Activated T-cell treated with anti-CD3 and anti-CD28 coated beads, Interleukin-2, amount 50 U/mL, for 4 hours (primary cell): ENCODE measurements at regions not wholly inside any gene's neighbourhood (a gene's known extent, or its start where the extent isn't known, plus 50 kb on each side); places are given as distances from the start of the nearest gene placed in this dataset.

ENCODE experiments used
- ATAC-seq, 2 donors: fragments of 200-7000 bp; cut with Tn5 transposase; one replicate each; pipeline ENCODE4 v1.10.0; 2021
- DNase-seq: peaks from one replicate; pipeline ENCODE4 v3.0.0-alpha.2; 2020
- H3K27me3 Mint-ChIP-seq: one replicate; pipeline ENCODE4 v1.8.0; 2021; ENCODE audit warnings: low read depth, mixed read lengths
- H3K36me3 Mint-ChIP-seq: one replicate; pipeline ENCODE4 v1.8.0; 2022; ENCODE audit warnings: mixed read lengths; ENCODE audit not compliant: insufficient read depth
- H3K4me1 Mint-ChIP-seq: one replicate; pipeline ENCODE4 v1.8.0; 2021; ENCODE audit warnings: low read depth, mixed read lengths
- H3K4me3 Mint-ChIP-seq: one replicate; pipeline ENCODE4 v1.8.0; 2021; ENCODE audit warnings: mild to moderate bottlenecking, moderate library complexity, mixed read lengths
- H3K9me3 Mint-ChIP-seq: one replicate; pipeline ENCODE4 v1.8.0; 2021; ENCODE audit warnings: mixed read lengths

DNA sequence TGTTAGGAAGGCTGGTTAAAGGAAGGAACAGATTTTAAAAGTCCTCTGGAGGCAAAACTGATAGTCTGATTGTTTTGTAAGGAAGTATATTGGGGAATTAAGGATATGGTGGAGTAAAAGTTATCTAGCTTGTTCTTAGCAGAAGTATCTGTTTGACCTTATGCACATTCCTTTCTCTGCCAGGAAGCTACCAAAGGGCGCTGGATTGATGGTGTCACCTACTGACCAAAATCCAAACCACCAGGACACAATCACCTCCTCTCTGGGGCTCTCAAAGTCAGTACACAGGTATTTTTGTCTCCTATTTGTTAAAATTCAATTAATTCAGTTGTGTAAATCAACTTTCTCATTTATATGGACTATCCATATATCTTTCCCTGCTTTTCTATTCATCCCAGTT lies 484.5 kb downstream of the NUP35 start:
- no peaks in the 10 kb centered on the region for H3K4me1 Mint-ChIP-seq
- no peak overlapping the region for H3K4me3 Mint-ChIP-seq
- no peak for DNase-seq
- H3K36me3 Mint-ChIP-seq: no peaks in the 10 kb centered on the region
- no peak for ATAC-seq
- peaks cover 5% of the 10 kb centered on the region for H3K9me3 Mint-ChIP-seq
- no peaks in the 10 kb centered on the region for H3K27me3 Mint-ChIP-seq

DNA sequence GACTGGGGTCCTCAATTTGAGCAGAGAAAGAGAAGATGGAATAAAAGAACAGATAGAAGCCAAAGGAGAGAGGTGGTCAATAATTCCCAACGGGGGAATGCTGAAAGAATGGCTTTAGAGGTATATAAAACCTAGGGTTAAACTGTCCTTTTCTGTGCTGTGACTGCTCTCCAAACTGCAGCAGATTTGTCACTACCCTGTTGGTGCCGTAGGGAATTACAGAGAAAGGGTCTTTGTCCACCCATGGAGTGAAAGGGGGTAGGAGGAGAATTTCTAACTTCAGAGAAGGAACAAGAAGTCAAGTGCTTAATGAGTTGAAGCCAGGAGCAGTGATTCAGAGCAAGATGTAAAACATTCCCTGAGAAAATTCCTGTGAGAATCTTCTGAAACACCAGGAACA lies 486.5 kb downstream of the NUP35 start:
- Mint-ChIP-seq H3K36me3 (no peaks in the 10 kb centered on the region), H3K9me3 (peaks cover 5% of the 10 kb centered on the region), H3K4me1 (no peaks in the 10 kb centered on the region), H3K4me3 (no peak overlapping the region), H3K27me3 (no peaks in the 10 kb centered on the region)
- ATAC-seq: no peak
- DNase-seq: no peak

DNA sequence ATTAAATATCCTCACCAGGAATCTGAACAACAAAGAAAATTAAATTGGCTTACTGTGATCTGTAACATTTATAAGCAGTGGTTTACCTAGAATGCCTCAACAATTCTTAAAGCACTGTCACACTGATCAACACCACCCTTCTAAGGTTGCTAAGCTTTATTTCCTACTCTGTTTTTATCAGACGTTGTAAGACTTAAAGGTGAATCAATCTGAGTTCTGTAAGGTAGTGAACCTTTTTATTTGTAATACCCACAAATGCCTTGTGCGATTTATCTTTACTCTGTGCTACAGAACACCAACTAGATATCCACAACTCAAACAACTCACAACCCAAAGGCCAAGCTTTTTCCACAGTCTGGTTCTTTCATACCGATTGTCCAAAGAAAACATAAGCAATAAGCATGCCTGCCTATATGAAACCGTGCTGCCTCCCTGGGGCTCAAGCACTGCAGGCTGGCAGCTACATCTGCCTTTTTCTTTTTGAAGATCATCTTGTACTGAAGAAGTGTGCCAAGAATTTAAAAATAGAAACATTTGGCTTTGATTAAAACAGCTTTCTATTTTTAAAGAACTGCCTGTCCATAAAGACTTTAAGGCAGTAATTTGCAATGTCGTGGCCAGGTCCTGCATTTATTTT lies 490.7 kb downstream of the NUP35 start:
- Mint-ChIP-seq H3K36me3 (no peaks in the 10 kb centered on the region), H3K27me3 (no peaks in the 10 kb centered on the region)

DNA sequence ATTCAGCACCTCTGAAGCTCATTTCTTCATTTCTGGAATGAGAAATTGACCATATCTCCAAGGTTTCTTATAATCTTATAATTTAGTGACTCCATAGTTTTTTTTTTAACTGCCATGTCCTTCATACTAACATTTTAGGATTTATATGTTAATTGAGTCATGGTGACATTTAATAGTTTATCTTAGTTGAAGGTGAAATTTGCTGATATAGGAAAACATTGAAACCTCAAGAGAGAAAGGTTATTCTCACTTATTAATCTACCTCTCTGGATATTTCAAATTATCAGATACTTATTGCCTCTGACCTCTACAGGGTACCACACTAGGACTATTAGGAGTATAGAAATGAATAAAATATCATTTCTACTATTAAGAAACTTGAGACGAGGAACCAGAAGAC lies 499.0 kb downstream of the NUP35 start:
- H3K4me1 Mint-ChIP-seq: no peaks in the 10 kb centered on the region
- H3K9me3 Mint-ChIP-seq: peaks cover 14% of the 10 kb centered on the region
- H3K36me3 Mint-ChIP-seq: no peaks in the 10 kb centered on the region
- no peaks in the 10 kb centered on the region for H3K27me3 Mint-ChIP-seq
- ATAC-seq (no peak), DNase-seq (no peak)
- H3K4me3 Mint-ChIP-seq: no peak overlapping the region

More for the DNA sequence above, 490.7 kb downstream of the NUP35 start:
- DNase-seq (no peak), ATAC-seq (no peak)
- H3K9me3 Mint-ChIP-seq: peaks cover 21% of the 10 kb centered on the region
- H3K4me1 Mint-ChIP-seq: no peaks in the 10 kb centered on the region
- no peak overlapping the region for H3K4me3 Mint-ChIP-seq

DNA sequence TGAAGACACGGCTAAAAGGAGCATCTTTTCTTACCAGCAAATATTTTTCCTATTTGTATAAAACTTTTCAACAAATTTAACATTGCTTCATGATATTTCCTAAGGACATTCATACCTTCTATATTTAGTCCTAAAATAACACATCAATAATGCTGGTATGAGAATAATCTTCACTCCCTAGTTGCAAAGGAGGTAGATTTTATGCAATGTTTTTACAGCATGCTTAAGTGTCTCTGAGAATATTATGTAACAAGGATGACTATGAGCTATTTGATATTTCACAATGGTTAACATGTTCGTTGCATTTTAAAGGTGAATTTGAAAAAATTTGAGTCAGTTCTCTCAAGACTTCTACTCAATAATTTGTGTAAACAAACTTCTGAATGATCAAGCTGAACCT lies 506.7 kb downstream of the NUP35 start:
- Mint-ChIP-seq H3K9me3 (peaks cover 3% of the 10 kb centered on the region), H3K36me3 (no peaks in the 10 kb centered on the region), H3K4me1 (no peaks in the 10 kb centered on the region), H3K27me3 (no peaks in the 10 kb centered on the region), H3K4me3 (no peak overlapping the region)
- ATAC-seq (no peak), DNase-seq (no peak)

DNA sequence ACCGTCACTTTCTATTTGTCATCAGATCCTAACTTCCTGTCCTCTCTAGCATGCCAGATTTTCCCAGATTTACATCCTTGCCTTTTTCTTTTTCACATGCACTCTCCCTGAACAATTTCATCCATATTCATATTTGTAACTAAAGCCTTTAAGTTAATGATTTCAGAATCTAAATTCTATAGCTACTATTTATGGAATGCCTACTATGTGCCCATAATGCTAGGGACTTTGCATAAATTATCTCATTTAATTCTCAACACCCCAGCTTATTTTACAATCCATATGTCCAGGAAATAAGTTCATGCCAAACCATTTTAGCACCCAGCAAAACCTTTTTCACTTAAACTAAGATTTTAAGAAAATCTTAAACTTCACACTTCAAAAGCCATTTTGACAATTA lies 531.9 kb downstream of the NUP35 start:
- Mint-ChIP-seq H3K36me3 (no peaks in the 10 kb centered on the region), H3K9me3 (peaks cover 12% of the 10 kb centered on the region), H3K4me3 (no peak overlapping the region), H3K27me3 (no peaks in the 10 kb centered on the region), H3K4me1 (no peaks in the 10 kb centered on the region)
- DNase-seq (no peak), ATAC-seq (no peak)

DNA sequence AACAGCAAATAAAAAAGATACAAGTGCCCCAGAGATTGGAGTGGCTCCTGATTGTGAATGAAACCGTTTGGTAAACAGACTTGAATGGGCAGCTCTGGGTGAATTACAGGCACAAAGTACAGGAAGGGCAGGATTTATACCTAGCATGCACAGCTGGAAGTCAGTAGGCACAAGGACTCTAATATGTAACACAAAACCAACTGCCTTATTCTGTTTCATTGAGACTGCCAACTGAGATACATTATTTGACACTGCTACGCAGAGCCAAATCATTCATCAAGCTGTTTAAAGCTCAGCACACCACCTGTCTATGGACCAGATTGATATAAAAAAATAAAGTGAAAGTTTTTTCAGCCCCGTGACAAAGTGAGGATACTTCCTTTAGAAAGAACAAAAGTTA lies 541.2 kb downstream of the NUP35 start:
- no peak overlapping the region for H3K4me3 Mint-ChIP-seq
- peaks cover 9% of the 10 kb centered on the region for H3K9me3 Mint-ChIP-seq
- H3K27me3 Mint-ChIP-seq: no peaks in the 10 kb centered on the region
- no peaks in the 10 kb centered on the region for H3K36me3 Mint-ChIP-seq
- ATAC-seq (no peak), DNase-seq (no peak)
- no peaks in the 10 kb centered on the region for H3K4me1 Mint-ChIP-seq

DNA sequence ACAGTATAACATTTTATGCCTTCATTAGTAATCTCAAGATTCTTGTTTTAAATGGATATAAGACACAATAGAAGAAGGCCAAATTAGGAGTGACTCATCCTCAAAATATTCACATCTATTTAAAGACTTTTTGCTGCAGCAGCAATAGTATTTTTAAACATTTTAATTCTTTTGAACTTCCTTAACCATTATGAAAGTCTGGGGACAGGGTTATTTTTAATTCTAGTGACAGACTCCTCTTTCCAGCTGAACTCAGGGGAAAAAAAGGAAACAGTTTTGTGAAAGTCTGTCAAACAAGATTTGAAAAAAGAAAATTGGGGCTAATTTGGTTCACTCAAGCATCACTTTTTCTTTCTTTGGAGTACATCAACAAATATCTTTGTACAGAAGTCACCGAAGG lies 541.8 kb downstream of the NUP35 start:
- H3K9me3 Mint-ChIP-seq: peaks cover 7% of the 10 kb centered on the region
- DNase-seq (no peak), ATAC-seq (no peak)
- H3K4me3 Mint-ChIP-seq: no peak overlapping the region
- H3K4me1 Mint-ChIP-seq: no peaks in the 10 kb centered on the region
- no peaks in the 10 kb centered on the region for H3K27me3 Mint-ChIP-seq
- no peaks in the 10 kb centered on the region for H3K36me3 Mint-ChIP-seq

DNA sequence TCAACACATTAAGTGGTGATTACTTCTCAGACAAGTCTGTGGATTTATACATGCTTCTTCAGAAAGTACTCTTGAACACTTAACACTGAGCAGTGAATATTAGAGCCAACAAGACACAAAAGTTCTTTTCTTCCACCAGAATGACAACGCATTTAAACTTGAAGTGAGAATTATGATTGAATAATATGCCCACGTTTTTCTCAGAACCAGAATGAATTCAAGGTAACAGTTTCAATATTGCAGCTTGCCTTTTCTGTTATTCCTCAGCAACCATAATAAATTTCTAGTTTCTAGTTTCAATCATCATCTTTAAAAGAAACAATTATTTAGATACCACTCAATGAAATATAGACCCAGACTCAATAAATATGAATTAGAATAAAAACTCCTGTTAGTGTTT lies 547.0 kb downstream of the NUP35 start:
- H3K4me1 Mint-ChIP-seq: no peaks in the 10 kb centered on the region
- no peaks in the 10 kb centered on the region for H3K9me3 Mint-ChIP-seq
- ATAC-seq (no peak), DNase-seq (no peak)
- no peaks in the 10 kb centered on the region for H3K27me3 Mint-ChIP-seq
- no peak overlapping the region for H3K4me3 Mint-ChIP-seq
- no peaks in the 10 kb centered on the region for H3K36me3 Mint-ChIP-seq

DNA sequence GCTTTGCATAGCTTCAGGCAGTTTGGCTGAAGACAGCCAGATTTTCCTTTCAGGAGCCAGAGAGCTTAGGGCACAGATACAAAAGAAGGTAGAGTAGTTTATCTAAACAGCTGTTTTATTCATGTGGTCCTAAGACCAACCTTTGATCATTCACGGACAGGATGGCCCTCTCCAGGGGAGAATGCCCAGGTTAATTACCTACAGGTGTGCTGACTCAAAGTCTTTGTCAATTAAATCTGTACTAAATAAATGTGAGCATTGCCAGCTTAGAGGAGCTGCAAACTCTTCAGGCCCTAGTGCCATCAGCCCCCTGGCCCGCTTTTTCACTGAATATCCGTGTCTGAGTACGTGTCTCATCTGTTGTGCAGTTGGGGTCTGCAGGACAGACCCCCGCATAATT lies 554.7 kb downstream of the NUP35 start:
- H3K4me1 Mint-ChIP-seq: no peaks in the 10 kb centered on the region

DNA sequence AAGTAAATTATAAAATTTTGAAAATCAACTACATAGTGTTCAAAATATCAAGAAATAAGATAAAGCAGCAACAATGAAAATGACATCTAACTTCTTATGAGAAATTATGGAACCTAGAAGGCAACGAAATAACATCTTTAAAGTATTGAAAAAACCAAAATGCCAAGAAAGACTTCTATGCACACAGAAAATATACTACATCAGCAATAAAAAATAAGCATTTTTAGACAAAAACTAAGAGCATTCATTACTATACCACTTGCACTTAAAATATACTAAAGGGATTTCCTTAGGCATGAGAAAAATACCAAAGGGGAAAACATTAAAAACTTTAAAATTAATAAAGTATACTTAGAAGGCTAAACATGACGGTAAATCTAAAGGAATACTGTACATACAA lies 556.3 kb downstream of the NUP35 start:
- Mint-ChIP-seq H3K9me3 (peaks cover 7% of the 10 kb centered on the region), H3K4me3 (no peak overlapping the region), H3K36me3 (no peaks in the 10 kb centered on the region), H3K4me1 (no peaks in the 10 kb centered on the region), H3K27me3 (no peaks in the 10 kb centered on the region)
- ATAC-seq: no peak
- DNase-seq: no peak

More for the DNA sequence above, 554.7 kb downstream of the NUP35 start:
- Mint-ChIP-seq H3K9me3 (peaks cover 4% of the 10 kb centered on the region), H3K4me3 (no peak overlapping the region), H3K27me3 (no peaks in the 10 kb centered on the region), H3K36me3 (no peaks in the 10 kb centered on the region)
- ATAC-seq (no peak), DNase-seq (no peak)

DNA sequence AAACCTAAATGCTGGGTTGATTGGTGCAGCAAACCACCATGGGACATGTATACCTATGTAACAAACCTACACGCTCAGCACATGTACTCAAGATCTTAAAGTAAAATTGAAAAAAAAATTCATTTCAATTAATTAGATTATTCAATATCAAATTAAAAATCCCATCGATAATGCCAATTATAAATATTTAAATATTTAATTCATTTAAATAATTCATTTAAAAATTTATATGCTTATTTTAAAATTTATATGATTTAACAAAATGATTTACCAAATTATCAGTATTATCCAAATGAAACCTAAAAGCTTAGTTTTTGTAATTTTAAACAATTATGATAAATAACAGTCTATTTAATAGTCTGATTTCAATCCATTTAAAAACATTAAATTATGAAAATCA lies 560.4 kb downstream of the NUP35 start:
- Mint-ChIP-seq H3K27me3 (no peaks in the 10 kb centered on the region), H3K36me3 (no peaks in the 10 kb centered on the region), H3K4me3 (no peak overlapping the region), H3K4me1 (no peaks in the 10 kb centered on the region), H3K9me3 (peaks cover 21% of the 10 kb centered on the region)
- DNase-seq (no peak), ATAC-seq (no peak)

DNA sequence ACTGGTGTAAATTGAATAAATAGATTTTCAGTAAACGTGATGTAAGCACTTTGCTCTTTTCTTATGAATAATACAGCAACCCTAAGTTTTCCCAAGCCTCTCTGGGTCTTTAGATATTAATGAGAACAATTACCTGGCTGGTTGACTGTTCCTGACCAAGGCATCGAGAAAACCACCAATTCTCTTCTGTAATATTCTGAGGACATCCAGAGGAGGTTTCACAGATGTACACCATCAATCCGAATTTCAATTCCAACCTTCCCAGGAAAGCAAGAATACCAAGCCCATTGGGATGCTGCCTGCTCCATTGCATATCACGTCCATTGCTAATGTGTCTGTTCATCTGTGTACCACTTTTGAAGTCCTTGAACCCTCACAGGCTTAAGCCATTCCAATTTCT lies 571.8 kb downstream of the NUP35 start:
- no peaks in the 10 kb centered on the region for H3K27me3 Mint-ChIP-seq
- ATAC-seq (no peak), DNase-seq (no peak)
- peaks cover 23% of the 10 kb centered on the region for H3K9me3 Mint-ChIP-seq
- no peaks in the 10 kb centered on the region for H3K4me1 Mint-ChIP-seq
- H3K4me3 Mint-ChIP-seq: no peak overlapping the region
- H3K36me3 Mint-ChIP-seq: no peaks in the 10 kb centered on the region

DNA sequence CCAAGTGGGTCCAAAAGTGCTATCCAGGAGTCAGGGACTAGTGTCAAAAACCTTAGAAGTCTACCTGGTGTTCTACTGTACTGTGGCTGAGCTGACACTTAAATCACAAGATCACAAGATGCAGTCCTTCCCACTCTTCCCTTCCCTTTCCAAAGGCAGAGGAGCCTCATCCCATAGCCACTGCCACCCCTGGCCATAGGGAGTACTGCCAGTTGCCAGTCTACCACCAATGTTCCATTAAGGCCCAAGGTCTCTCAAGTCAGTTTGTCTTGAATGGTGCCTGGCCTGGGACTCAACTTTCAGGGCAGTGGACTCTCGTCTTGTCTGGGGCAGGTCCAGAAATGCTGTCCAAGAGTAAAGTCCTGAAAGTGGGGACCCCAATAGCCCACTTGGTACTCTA lies 585.6 kb downstream of the NUP35 start:
- Mint-ChIP-seq H3K4me1 (no peaks in the 10 kb centered on the region), H3K27me3 (no peaks in the 10 kb centered on the region), H3K4me3 (no peak overlapping the region), H3K36me3 (peaks cover 1% of the 10 kb centered on the region), H3K9me3 (peaks cover 13% of the 10 kb centered on the region)
- ATAC-seq (no peak), DNase-seq (no peak)

DNA sequence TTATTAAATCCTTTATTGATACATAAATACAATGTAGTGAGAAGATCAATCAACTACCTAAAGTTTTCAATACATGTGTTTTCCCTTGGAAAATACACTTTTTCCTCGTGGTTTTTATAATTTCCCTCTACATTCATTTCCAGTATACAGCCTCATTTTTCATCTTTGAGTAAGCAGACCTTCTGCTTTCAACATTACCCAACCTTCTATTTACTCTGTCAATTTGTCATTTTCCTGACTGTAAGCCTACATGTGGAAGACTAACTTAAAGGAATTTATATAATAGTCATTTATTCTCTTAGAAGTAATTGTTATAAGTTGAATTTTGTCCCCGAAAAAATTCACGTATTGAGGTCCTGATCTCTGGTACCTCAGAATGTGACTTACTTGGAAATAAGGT lies 594.0 kb downstream of the NUP35 start:
- DNase-seq (no peak), ATAC-seq (no peak)
- H3K4me3 Mint-ChIP-seq: no peak overlapping the region
- no peaks in the 10 kb centered on the region for H3K27me3 Mint-ChIP-seq
- no peaks in the 10 kb centered on the region for H3K9me3 Mint-ChIP-seq
- no peaks in the 10 kb centered on the region for H3K36me3 Mint-ChIP-seq
- H3K4me1 Mint-ChIP-seq: no peaks in the 10 kb centered on the region

DNA sequence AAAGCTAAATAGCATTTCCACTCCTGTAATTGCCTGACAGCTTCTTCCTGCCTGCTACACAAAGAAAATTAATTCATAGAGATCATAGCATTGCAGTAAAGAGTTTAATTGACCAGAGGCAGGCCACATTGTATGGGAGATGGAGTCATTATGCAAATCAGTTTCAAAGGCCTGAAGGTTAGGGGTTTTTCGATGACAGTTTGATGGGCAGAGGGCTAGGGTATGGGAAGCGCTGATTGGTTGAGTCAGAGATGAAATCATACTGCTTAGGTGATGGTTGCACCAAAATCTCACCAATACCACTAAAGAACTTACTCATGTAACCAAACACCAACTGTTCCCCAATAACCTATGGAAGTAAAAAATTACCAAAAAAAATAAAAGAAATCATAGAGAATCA lies 599.0 kb downstream of the NUP35 start:
- Mint-ChIP-seq H3K36me3 (no peaks in the 10 kb centered on the region), H3K27me3 (no peaks in the 10 kb centered on the region), H3K9me3 (peaks cover 5% of the 10 kb centered on the region), H3K4me1 (no peaks in the 10 kb centered on the region), H3K4me3 (no peak overlapping the region)
- DNase-seq: no peak
- no peak for ATAC-seq
